Osteoblast (primary cell): ENCODE measurements at regions not wholly inside any gene's neighbourhood (a gene's known extent, or its start where the extent isn't known, plus 50 kb on each side); places are given as distances from the start of the nearest gene placed in this dataset.

Experiments
- DNase-seq: peaks from one replicate; pipeline ENCODE4 v3.0.0; 2011; ENCODE audit warnings: low spot score, mixed read lengths; ENCODE audit not compliant: insufficient read length; ENCODE audit errors: missing footprints
- H2AFZ ChIP-seq: 2 replicates; pipeline ENCODE4 v1.6.0; 2011; ENCODE audit warnings: mild to moderate bottlenecking, low read length
- H3K27ac ChIP-seq: 2 replicates; pipeline ENCODE4 v1.5.1; 2011; ENCODE audit warnings: mild to moderate bottlenecking, low read depth, low read length, moderate library complexity
- H3K27me3 ChIP-seq: 2 replicates; pipeline ENCODE4 v1.6.0; 2012; ENCODE audit warnings: mild to moderate bottlenecking, control low read depth, inconsistent platforms, low read length, moderate library complexity; ENCODE audit not compliant: insufficient read depth
- H3K36me3 ChIP-seq: 2 replicates; pipeline ENCODE4 v1.5.1; 2011; ENCODE audit warnings: mild to moderate bottlenecking, low read length, control low read depth, moderate library complexity; ENCODE audit not compliant: insufficient read depth
- H3K4me1 ChIP-seq: 2 replicates; pipeline ENCODE4 v1.5.1; 2011; ENCODE audit warnings: mild to moderate bottlenecking, low read length, control low read depth, moderate library complexity; ENCODE audit not compliant: insufficient read depth
- H3K4me2 ChIP-seq: 2 replicates; pipeline ENCODE4 v1.6.0; 2011; ENCODE audit warnings: mild to moderate bottlenecking, low read length; ENCODE audit not compliant: insufficient read depth
- H3K4me3 ChIP-seq: fragments of 200-600 bp; sonication (generic); 3 replicates; pipeline ENCODE4 v1.5.1; 2012; ENCODE audit warnings: mild to moderate bottlenecking, low read length, inconsistent platforms; ENCODE audit not compliant: insufficient read depth
- H3K79me2 ChIP-seq: 2 replicates; pipeline ENCODE4 v1.6.0; 2012; ENCODE audit warnings: mild to moderate bottlenecking, low read length, control low read depth, inconsistent platforms; ENCODE audit not compliant: insufficient read depth
- H3K9me3 ChIP-seq: 2 replicates; pipeline ENCODE4 v1.5.1; 2011; ENCODE audit warnings: low read depth, low read length, control low read depth
- H4K20me1 ChIP-seq: 2 replicates; pipeline ENCODE4 v1.6.0; 2012; ENCODE audit warnings: mild to moderate bottlenecking, low read length, control low read depth; ENCODE audit not compliant: insufficient read depth
- TF ChIP-seq, protein P1 (sequence below): IDR thresholded peaks from 2 replicates; pipeline ENCODE4 v1.5.1; 2011; ENCODE audit warnings: mild to moderate bottlenecking, low read depth, low read length, moderate library complexity; ENCODE audit errors: extremely low read depth

DNA sequence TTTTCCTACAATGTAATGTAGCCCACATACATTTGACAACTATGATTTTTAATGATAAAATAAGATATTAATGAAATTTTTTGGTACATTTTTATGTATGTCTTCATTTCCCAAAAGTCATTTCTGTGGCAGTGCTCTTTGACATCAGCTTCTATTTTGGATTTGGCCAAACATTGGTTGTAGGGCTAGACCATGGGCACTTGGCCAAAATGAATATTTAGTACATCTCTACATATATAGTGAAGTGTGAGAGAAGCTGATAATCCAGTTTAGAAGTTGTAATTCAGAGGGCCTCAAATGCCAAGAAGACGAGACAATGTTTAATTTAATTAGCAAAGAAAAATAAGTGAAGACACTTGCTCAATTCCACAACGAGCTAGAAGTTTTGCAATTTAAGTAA lies 724.9 kb upstream of the SOX9 start:
- H3K27ac ChIP-seq: no peak overlapping the region
- no peak overlapping the region for H3K4me3 ChIP-seq
- H3K27me3 ChIP-seq: no peaks in the 10 kb centered on the region
- no peak overlapping the region for H3K4me2 ChIP-seq
- DNase-seq: no peak
- TF ChIP-seq, protein P1, sequence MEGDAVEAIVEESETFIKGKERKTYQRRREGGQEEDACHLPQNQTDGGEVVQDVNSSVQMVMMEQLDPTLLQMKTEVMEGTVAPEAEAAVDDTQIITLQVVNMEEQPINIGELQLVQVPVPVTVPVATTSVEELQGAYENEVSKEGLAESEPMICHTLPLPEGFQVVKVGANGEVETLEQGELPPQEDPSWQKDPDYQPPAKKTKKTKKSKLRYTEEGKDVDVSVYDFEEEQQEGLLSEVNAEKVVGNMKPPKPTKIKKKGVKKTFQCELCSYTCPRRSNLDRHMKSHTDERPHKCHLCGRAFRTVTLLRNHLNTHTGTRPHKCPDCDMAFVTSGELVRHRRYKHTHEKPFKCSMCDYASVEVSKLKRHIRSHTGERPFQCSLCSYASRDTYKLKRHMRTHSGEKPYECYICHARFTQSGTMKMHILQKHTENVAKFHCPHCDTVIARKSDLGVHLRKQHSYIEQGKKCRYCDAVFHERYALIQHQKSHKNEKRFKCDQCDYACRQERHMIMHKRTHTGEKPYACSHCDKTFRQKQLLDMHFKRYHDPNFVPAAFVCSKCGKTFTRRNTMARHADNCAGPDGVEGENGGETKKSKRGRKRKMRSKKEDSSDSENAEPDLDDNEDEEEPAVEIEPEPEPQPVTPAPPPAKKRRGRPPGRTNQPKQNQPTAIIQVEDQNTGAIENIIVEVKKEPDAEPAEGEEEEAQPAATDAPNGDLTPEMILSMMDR: no peak
- no peaks in the 10 kb centered on the region for H3K79me2 ChIP-seq
- H3K9me3 ChIP-seq: no peaks in the 10 kb centered on the region
- no peaks in the 10 kb centered on the region for H3K36me3 ChIP-seq
- peaks cover 11% of the 10 kb centered on the region for H3K4me1 ChIP-seq
- H2AFZ ChIP-seq: no peak overlapping the region
- H4K20me1 ChIP-seq: no peaks in the 10 kb centered on the region

DNA sequence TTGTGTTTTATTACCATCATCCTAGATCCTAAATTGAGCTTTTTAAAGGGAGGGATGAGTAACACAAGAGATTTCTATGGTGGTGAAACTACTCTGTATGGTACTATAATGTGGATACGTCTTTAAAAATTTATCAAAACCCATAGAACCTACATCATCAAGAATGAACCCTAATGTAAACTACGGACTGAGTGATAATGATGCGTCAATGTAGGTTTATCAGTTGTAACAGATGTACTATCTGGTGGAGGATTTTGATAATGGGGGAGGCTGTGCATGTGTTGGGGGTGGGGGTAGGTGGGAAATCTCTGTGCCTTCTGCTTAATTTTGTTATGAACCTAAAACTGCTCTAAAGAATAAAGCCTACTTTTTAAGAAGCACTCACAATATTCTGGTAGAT lies 724.1 kb upstream of the SOX9 start:
- TF ChIP-seq, protein P1: no peak
- Histone ChIP-seq H4K20me1 (no peaks in the 10 kb centered on the region), H3K27ac (no peak overlapping the region), H3K4me3 (no peak overlapping the region), H3K27me3 (no peaks in the 10 kb centered on the region), H2AFZ (no peak overlapping the region), H3K9me3 (no peaks in the 10 kb centered on the region), H3K4me2 (no peak overlapping the region), H3K79me2 (no peaks in the 10 kb centered on the region), H3K36me3 (no peaks in the 10 kb centered on the region), H3K4me1 (peaks cover 11% of the 10 kb centered on the region)
- DNase-seq: no peak

DNA sequence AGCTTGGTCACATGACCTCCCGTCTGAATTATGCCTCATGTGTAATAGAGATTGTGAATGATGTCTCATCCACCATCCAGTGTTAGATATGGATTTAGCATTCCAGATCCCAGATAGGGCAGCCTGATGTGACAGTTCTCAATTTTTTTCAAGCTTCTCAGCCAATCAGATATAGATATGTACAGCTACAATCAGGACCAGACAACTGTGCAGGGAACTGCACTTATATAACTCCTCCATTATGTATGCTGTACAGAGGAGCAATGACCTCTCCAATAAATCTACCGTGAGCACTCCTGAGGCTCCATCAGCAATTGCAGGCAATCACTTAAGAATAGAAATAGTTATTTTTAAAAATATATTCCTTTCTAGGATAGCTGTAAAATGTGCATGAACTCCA lies 722.8 kb upstream of the SOX9 start:
- H2AFZ ChIP-seq: no peak overlapping the region
- no peak overlapping the region for H3K4me3 ChIP-seq
- H3K36me3 ChIP-seq: no peaks in the 10 kb centered on the region
- no peak for DNase-seq
- H3K4me1 ChIP-seq: peaks cover 4% of the 10 kb centered on the region
- TF ChIP-seq, protein P1: no peak
- H3K79me2 ChIP-seq: no peaks in the 10 kb centered on the region
- H3K4me2 ChIP-seq: no peak overlapping the region
- no peaks in the 10 kb centered on the region for H4K20me1 ChIP-seq
- no peaks in the 10 kb centered on the region for H3K27me3 ChIP-seq
- H3K9me3 ChIP-seq: no peaks in the 10 kb centered on the region
- H3K27ac ChIP-seq: no peak overlapping the region

DNA sequence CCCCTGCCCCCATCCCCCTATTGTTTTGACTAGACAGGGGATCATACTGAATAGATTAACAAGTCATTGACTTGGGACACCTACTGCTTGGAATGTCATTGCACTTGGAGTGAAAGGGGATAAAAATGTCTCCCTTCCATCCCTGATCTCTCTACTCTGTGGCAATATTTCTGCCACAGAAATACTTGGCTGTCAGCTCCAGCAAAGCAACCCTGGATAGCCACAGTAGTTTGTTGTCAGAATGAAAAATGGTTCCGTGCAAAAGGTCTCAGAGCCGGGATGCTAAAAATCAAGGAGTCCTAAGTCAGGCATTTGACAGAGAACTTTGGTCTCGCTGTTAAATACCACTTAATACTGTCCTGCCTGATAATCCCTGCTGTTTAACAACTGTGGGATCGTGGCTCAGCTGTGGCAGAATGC lies 722.0 kb upstream of the SOX9 start:
- Histone ChIP-seq H3K27ac (no peak overlapping the region), H3K79me2 (no peaks in the 10 kb centered on the region), H3K9me3 (no peaks in the 10 kb centered on the region), H2AFZ (peak overlapping the region; percentile 56), H3K4me1 (no peaks in the 10 kb centered on the region), H3K4me3 (no peak overlapping the region), H3K27me3 (no peaks in the 10 kb centered on the region), H3K36me3 (no peaks in the 10 kb centered on the region), H3K4me2 (peak overlapping the region; percentile 39), H4K20me1 (no peaks in the 10 kb centered on the region)
- TF ChIP-seq, protein P1: no peak
- DNase-seq: no peak
